ENCODE measurements at regions not wholly inside any gene's neighbourhood (a gene's known extent, or its start where the extent isn't known, plus 50 kb on each side); places are given as distances from the start of the nearest gene placed in this dataset.

DNA sequence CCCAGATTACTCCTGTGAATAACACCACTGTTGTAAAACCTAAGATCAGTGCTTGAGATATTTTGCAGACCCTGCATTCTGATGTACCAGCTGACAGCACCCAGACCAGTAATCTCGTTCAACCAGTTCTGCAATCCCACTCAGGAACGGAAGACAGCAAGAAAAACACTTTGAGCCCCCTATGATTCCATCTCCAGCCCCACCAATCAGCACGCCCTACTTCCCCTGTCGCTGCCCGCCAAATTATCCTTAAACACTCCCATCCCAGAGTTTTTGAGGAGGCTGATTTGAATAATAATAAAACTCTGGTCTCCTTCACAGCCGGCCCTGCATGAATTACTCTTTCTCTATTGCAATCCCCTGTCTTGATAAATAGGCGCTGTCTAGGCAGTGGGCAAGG lies 173.9 kb upstream of the CDH2 start:
- no peak for FAIRE-seq
- CTCF ChIA-PET: no interaction called here
- POLR2A ChIA-PET: no interaction called here
- DNase-seq (ENCODE audit: low read depth, low spot score): no peak
- no peaks in the 10 kb centered on the region for H3K9me3 ChIP-seq (replicated peaks; ENCODE audit: control insufficient read depth, insufficient read depth, low read length)
- no peak overlapping the region for H3K4me2 ChIP-seq (ENCODE audit: control insufficient read depth, insufficient read depth)
- 30% methylated on average over 7 of the region's 7 CpGs for WGBS (ENCODE audit: insufficient coverage, insufficient replicate concordance, low lambda C conversion rate, missing lambda C conversion rate)
- TF ChIP-seq YY1 (IDR thresholded peaks at IDR 0.05; ENCODE audit: low read depth, low read length): no peak
- TF ChIP-seq CBFB (IDR thresholded peaks at IDR 0.05; ENCODE audit: low read depth): no peak
- TF ChIP-seq, protein P1, sequence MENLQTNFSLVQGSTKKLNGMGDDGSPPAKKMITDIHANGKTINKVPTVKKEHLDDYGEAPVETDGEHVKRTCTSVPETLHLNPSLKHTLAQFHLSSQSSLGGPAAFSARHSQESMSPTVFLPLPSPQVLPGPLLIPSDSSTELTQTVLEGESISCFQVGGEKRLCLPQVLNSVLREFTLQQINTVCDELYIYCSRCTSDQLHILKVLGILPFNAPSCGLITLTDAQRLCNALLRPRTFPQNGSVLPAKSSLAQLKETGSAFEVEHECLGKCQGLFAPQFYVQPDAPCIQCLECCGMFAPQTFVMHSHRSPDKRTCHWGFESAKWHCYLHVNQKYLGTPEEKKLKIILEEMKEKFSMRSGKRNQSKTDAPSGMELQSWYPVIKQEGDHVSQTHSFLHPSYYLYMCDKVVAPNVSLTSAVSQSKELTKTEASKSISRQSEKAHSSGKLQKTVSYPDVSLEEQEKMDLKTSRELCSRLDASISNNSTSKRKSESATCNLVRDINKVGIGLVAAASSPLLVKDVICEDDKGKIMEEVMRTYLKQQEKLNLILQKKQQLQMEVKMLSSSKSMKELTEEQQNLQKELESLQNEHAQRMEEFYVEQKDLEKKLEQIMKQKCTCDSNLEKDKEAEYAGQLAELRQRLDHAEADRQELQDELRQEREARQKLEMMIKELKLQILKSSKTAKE (IDR thresholded peaks at IDR 0.05; ENCODE audit: low read depth, poor library complexity, severe bottlenecking): no peak
- TF ChIP-seq ZNF207 (IDR thresholded peaks at IDR 0.05; ENCODE audit: borderline replicate concordance): no peak
- no peak for TF ChIP-seq POLR2AphosphoS2 (IDR thresholded peaks at IDR 0.05; ENCODE audit: low read depth, low read length)
- TF ChIP-seq, protein P2, sequence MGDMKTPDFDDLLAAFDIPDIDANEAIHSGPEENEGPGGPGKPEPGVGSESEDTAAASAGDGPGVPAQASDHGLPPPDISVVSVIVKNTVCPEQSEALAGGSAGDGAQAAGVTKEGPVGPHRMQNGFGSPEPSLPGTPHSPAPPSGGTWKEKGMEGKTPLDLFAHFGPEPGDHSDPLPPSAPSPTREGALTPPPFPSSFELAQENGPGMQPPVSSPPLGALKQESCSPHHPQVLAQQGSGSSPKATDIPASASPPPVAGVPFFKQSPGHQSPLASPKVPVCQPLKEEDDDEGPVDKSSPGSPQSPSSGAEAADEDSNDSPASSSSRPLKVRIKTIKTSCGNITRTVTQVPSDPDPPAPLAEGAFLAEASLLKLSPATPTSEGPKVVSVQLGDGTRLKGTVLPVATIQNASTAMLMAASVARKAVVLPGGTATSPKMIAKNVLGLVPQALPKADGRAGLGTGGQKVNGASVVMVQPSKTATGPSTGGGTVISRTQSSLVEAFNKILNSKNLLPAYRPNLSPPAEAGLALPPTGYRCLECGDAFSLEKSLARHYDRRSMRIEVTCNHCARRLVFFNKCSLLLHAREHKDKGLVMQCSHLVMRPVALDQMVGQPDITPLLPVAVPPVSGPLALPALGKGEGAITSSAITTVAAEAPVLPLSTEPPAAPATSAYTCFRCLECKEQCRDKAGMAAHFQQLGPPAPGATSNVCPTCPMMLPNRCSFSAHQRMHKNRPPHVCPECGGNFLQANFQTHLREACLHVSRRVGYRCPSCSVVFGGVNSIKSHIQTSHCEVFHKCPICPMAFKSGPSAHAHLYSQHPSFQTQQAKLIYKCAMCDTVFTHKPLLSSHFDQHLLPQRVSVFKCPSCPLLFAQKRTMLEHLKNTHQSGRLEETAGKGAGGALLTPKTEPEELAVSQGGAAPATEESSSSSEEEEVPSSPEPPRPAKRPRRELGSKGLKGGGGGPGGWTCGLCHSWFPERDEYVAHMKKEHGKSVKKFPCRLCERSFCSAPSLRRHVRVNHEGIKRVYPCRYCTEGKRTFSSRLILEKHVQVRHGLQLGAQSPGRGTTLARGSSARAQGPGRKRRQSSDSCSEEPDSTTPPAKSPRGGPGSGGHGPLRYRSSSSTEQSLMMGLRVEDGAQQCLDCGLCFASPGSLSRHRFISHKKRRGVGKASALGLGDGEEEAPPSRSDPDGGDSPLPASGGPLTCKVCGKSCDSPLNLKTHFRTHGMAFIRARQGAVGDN (IDR thresholded peaks at IDR 0.05): no peak
- no peak for TF ChIP-seq PML (IDR thresholded peaks at IDR 0.05; ENCODE audit: low read length)
- TF ChIP-seq, protein P3, sequence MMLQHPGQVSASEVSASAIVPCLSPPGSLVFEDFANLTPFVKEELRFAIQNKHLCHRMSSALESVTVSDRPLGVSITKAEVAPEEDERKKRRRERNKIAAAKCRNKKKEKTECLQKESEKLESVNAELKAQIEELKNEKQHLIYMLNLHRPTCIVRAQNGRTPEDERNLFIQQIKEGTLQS (IDR thresholded peaks at IDR 0.05; ENCODE audit: borderline replicate concordance, extremely low read depth, low read depth, low read length): no peak
- TF ChIP-seq ATF7 (IDR thresholded peaks at IDR 0.05; ENCODE audit: low read depth): no peak
- TF ChIP-seq EZH2 (IDR thresholded peaks at IDR 0.05; ENCODE audit: borderline replicate concordance, control insufficient read depth, low read depth, low read length): no peak
- H4K20me1 ChIP-seq (ENCODE audit: control insufficient read depth, insufficient read depth): no peaks in the 10 kb centered on the region
- RAD21 ChIA-PET (ENCODE audit: unreplicated experiment): no interaction called here
- H3K4me3 ChIP-seq: no peak overlapping the region
- BruUV-seq (replicated peaks): no TSS peak
- SMC1A ChIA-PET (ENCODE audit: uncharacterized antibody, unreplicated experiment): no interaction called here
- H3K4me1 ChIP-seq (ENCODE audit: control insufficient read depth, insufficient read depth, low read length): no peaks in the 10 kb centered on the region
- H3K36me3 ChIP-seq (ENCODE audit: control insufficient read depth in 2 of 2, insufficient read depth in 2 of 2, low read length in 1 of 2): no peaks in the 10 kb centered on the region
- H3K9ac ChIP-seq (ENCODE audit: control insufficient read depth, insufficient read depth, low read length): no peak overlapping the region
- in situ Hi-C loops (cut with MboI) (no loop called here), intact Hi-C loops (cut with micrococcal nuclease; ENCODE audit: unreplicated experiment) (no loop called here)
- no peaks in the 10 kb centered on the region for H3K27me3 ChIP-seq (replicated peaks in 1 of 2; ENCODE audit: control insufficient read depth in 2 of 2, insufficient read depth in 2 of 2, low read length in 1 of 2)
- no peaks in the 10 kb centered on the region for H3K79me2 ChIP-seq (ENCODE audit: control insufficient read depth, insufficient read depth, low read length)
- no peak for ATAC-seq
- no peak overlapping the region for H2AFZ ChIP-seq (ENCODE audit: control insufficient read depth, low read depth, low read length)
- no peak overlapping the region for H3K27ac ChIP-seq (ENCODE audit: control insufficient read depth, insufficient read depth)
